ENCODE measurements at regions not wholly inside any gene's neighbourhood (a gene's known extent, or its start where the extent isn't known, plus 50 kb on each side); places are given as distances from the start of the nearest gene placed in this dataset.

GRCh38 chr2:175445281-175445680 lies 263.8 kb upstream of the ATP5MC3 start:
- H3K27me3 Mint-ChIP-seq (ENCODE audit: insufficient read depth, unreplicated experiment), result peaks cover 16% of the 10 kb centered on the region
- Histone ChIP-seq H3K4me3 (ENCODE audit: low read depth, low read length) (no peak overlapping the region), H3K4me1 (no peaks in the 10 kb centered on the region), H3K9me3 (no peaks in the 10 kb centered on the region), H3K36me3 (ENCODE audit: control insufficient read depth, insufficient read depth, low read length) (no peaks in the 10 kb centered on the region), H3K27me3 (replicated peaks; ENCODE audit: control insufficient read depth, insufficient read depth, low read length) (no peaks in the 10 kb centered on the region)
- DNase-seq, result no peak
- intact Hi-C loops (cut with micrococcal nuclease; ENCODE audit: unreplicated experiment), result no loop called here
- no peaks in the 10 kb centered on the region for H3K4me1 Mint-ChIP-seq (ENCODE audit: low read depth, unreplicated experiment)
- no peaks in the 10 kb centered on the region for H3K36me3 Mint-ChIP-seq (ENCODE audit: insufficient read depth, unreplicated experiment)
- no peak overlapping the region for H3K27ac Mint-ChIP-seq (ENCODE audit: unreplicated experiment)
- no peak for TF ChIP-seq CTCF (IDR thresholded peaks at IDR 0.05; ENCODE audit: insufficient read depth in 1 of 2, low read depth in 1 of 2, low read length in 1 of 2, severe bottlenecking in 1 of 2, unreplicated experiment in 1 of 2)
- no peak overlapping the region for H3K4me3 Mint-ChIP-seq (ENCODE audit: unreplicated experiment)
- ChIA-PET CTCF (no interaction called here), POLR2A (no interaction called here)
- BruUV-seq (replicated peaks), result no TSS peak
- H3K9me3 Mint-ChIP-seq (ENCODE audit: unreplicated experiment), result no peaks in the 10 kb centered on the region

GRCh38 chr2:175442441-175442840 lies 260.9 kb upstream of the ATP5MC3 start:
- peaks cover 13% of the 10 kb centered on the region for H3K27me3 Mint-ChIP-seq (ENCODE audit: insufficient read depth, unreplicated experiment)
- no peak overlapping the region for H3K4me3 Mint-ChIP-seq (ENCODE audit: unreplicated experiment)
- Histone ChIP-seq H3K27me3 (replicated peaks; ENCODE audit: control insufficient read depth, insufficient read depth, low read length) (no peaks in the 10 kb centered on the region), H3K4me1 (no peaks in the 10 kb centered on the region), H3K9me3 (no peaks in the 10 kb centered on the region), H3K4me3 (ENCODE audit: low read depth, low read length) (no peak overlapping the region), H3K36me3 (ENCODE audit: control insufficient read depth, insufficient read depth, low read length) (no peaks in the 10 kb centered on the region)
- no peak overlapping the region for H3K27ac Mint-ChIP-seq (ENCODE audit: unreplicated experiment)
- no peaks in the 10 kb centered on the region for H3K4me1 Mint-ChIP-seq (ENCODE audit: low read depth, unreplicated experiment)
- no peaks in the 10 kb centered on the region for H3K9me3 Mint-ChIP-seq (ENCODE audit: unreplicated experiment)
- BruUV-seq (replicated peaks), result no TSS peak
- intact Hi-C loops (cut with micrococcal nuclease; ENCODE audit: unreplicated experiment), result no loop called here
- TF ChIP-seq CTCF (IDR thresholded peaks at IDR 0.05; ENCODE audit: insufficient read depth in 1 of 2, low read depth in 1 of 2, low read length in 1 of 2, severe bottlenecking in 1 of 2, unreplicated experiment in 1 of 2), result no peak
- ChIA-PET POLR2A (no interaction called here), CTCF (no interaction called here)
- no peaks in the 10 kb centered on the region for H3K36me3 Mint-ChIP-seq (ENCODE audit: insufficient read depth, unreplicated experiment)
- no peak for DNase-seq

- no peak overlapping the region for H3K4me3 ChIP-seq (ENCODE audit: low read depth, low read length)
- intact Hi-C loops (cut with micrococcal nuclease; ENCODE audit: unreplicated experiment), result no loop called here
- Mint-ChIP-seq H3K36me3 (ENCODE audit: insufficient read depth, unreplicated experiment) (no peaks in the 10 kb centered on the region), H3K9me3 (ENCODE audit: unreplicated experiment) (no peaks in the 10 kb centered on the region), H3K27ac (ENCODE audit: unreplicated experiment) (no peak overlapping the region), H3K4me3 (ENCODE audit: unreplicated experiment) (no peak overlapping the region), H3K4me1 (ENCODE audit: low read depth, unreplicated experiment) (no peaks in the 10 kb centered on the region), H3K27me3 (ENCODE audit: insufficient read depth, unreplicated experiment) (peaks cover 15% of the 10 kb centered on the region)
- no peaks in the 10 kb centered on the region for H3K4me1 ChIP-seq
- ChIA-PET POLR2A (no interaction called here), CTCF (no interaction called here)
- no peak for TF ChIP-seq CTCF (IDR thresholded peaks at IDR 0.05; ENCODE audit: insufficient read depth in 1 of 2, low read depth in 1 of 2, low read length in 1 of 2, severe bottlenecking in 1 of 2, unreplicated experiment in 1 of 2)
- H3K27me3 ChIP-seq (replicated peaks; ENCODE audit: control insufficient read depth, insufficient read depth, low read length), result no peaks in the 10 kb centered on the region
- no TSS peak for BruUV-seq (replicated peaks)
- H3K9me3 ChIP-seq, result no peaks in the 10 kb centered on the region
- no peaks in the 10 kb centered on the region for H3K36me3 ChIP-seq (ENCODE audit: control insufficient read depth, insufficient read depth, low read length)
- no peak for DNase-seq
Observed at GRCh38 chr2:175441181-175441761, 259.8 kb upstream of the ATP5MC3 start.

Data from Caco-2 (cell line).